ENCODE measurements at regions not wholly inside any gene's neighbourhood (a gene's known extent, or its start where the extent isn't known, plus 50 kb on each side); places are given as distances from the start of the nearest gene placed in this dataset.

GRCh38 chr6:149129371-149130077, 188.0 kb upstream of the TAB2 start:
- Mint-ChIP-seq H3K9me3 (no peaks in the 10 kb centered on the region; the same call in 2 of the 3 replicates), H3K27me3 (ENCODE audit: insufficient read depth, low read depth, poor library complexity) (no peaks in the 10 kb centered on the region), H3K4me1 (no peaks in the 10 kb centered on the region), H3K36me3 (ENCODE audit: low read depth) (no peaks in the 10 kb centered on the region), H3K27ac (no peak overlapping the region), H3K4me3 (no peak overlapping the region)
- Histone ChIP-seq H3K27me3 (ENCODE audit: insufficient read depth) (no peaks in the 10 kb centered on the region), H3K4me2 (no peak overlapping the region), H3F3A (replicated peaks; ENCODE audit: low read depth) (no peaks in the 10 kb centered on the region), H3K79me2 (replicated peaks; ENCODE audit: insufficient read depth) (no peaks in the 10 kb centered on the region), H3K27ac (ENCODE audit: low read depth) (no peak overlapping the region), H3K36me3 (ENCODE audit: insufficient read depth) (no peaks in the 10 kb centered on the region), H4K20me1 (replicated peaks; ENCODE audit: insufficient read depth) (no peaks in the 10 kb centered on the region), H3K4me3 (no peak overlapping the region), H3K4me1 (ENCODE audit: insufficient read depth) (no peaks in the 10 kb centered on the region), H2AFZ (no peak overlapping the region), H3K9me2 (ENCODE audit: insufficient read depth) (peaks cover 14% of the 10 kb centered on the region; the same call in 1 of the 2 replicates)
- TF ChIP-seq JUNB (IDR thresholded peaks at IDR 0.05; ENCODE audit: unreplicated experiment) (no peak), REST (IDR thresholded peaks at IDR 0.05; ENCODE audit: unreplicated experiment) (no peak), STAT1 (IDR thresholded peaks at IDR 0.05; ENCODE audit: unreplicated experiment) (no peak), NANOG (IDR thresholded peaks at IDR 0.05; ENCODE audit: borderline replicate concordance) (no peak), EZH2phosphoT487 (IDR thresholded peaks at IDR 0.05; ENCODE audit: unreplicated experiment) (no peak), EZH2 (IDR thresholded peaks at IDR 0.05; ENCODE audit: low read depth, unreplicated experiment) (no peak), CREB1 (CRISPR knock-in tag; IDR thresholded peaks at IDR 0.05; ENCODE audit: low read depth) (no peak)
- DNase-seq (ENCODE audit: low spot score) (no peak), ATAC-seq (no peak)

- H3F3A ChIP-seq (replicated peaks; ENCODE audit: low read depth) = no peaks in the 10 kb centered on the region
- no peaks in the 10 kb centered on the region for H4K20me1 ChIP-seq (replicated peaks; ENCODE audit: insufficient read depth)
- Mint-ChIP-seq H3K27ac (no peak overlapping the region), H3K4me3 (no peak overlapping the region), H3K36me3 (ENCODE audit: low read depth) (no peaks in the 10 kb centered on the region), H3K27me3 (ENCODE audit: insufficient read depth, low read depth, poor library complexity) (no peaks in the 10 kb centered on the region), H3K9me3 (no peaks in the 10 kb centered on the region), H3K4me1 (no peaks in the 10 kb centered on the region)
- 0 out of 2 replicates have a peak, but pooled peaks cover 11% of the 10 kb centered on the region for H3K9me2 ChIP-seq (ENCODE audit: insufficient read depth)
- no peaks in the 10 kb centered on the region for H3K27me3 ChIP-seq (ENCODE audit: insufficient read depth)
- DNase-seq (ENCODE audit: low spot score) (no peak), ATAC-seq (no peak)
- H3K79me2 ChIP-seq (replicated peaks; ENCODE audit: insufficient read depth) = no peaks in the 10 kb centered on the region
- TF ChIP-seq NANOG (IDR thresholded peaks at IDR 0.05; ENCODE audit: borderline replicate concordance) = no peak
- no peak for TF ChIP-seq CREB1 (CRISPR knock-in tag; IDR thresholded peaks at IDR 0.05; ENCODE audit: low read depth)
- TF ChIP-seq ZNF462 (CRISPR knock-in tag; IDR thresholded peaks at IDR 0.05) = no peak
- TF ChIP-seq POLR2AphosphoS5 (IDR thresholded peaks at IDR 0.05; ENCODE audit: low read depth) = no peak
- TF ChIP-seq EZH2 (IDR thresholded peaks at IDR 0.05; ENCODE audit: low read depth, unreplicated experiment) = no peak
- TF ChIP-seq ZNF331 (CRISPR knock-in tag; IDR thresholded peaks at IDR 0.05; ENCODE audit: low read depth) = no peak
- no peak overlapping the region for H3K4me2 ChIP-seq
- H3K4me1 ChIP-seq (ENCODE audit: insufficient read depth) = no peaks in the 10 kb centered on the region
- no peak overlapping the region for H3K27ac ChIP-seq (ENCODE audit: low read depth)
- H3K4me3 ChIP-seq = no peak overlapping the region
- no peaks in the 10 kb centered on the region for H3K36me3 ChIP-seq (ENCODE audit: insufficient read depth)
- H2AFZ ChIP-seq = no peak overlapping the region
These were observed 187.4 kb upstream of the TAB2 start for GRCh38 chr6:149130090-149130489.
